PFSK-1 (cell line): ENCODE measurements at regions not wholly inside any gene's neighbourhood (a gene's known extent, or its start where the extent isn't known, plus 50 kb on each side); places are given as distances from the start of the nearest gene placed in this dataset.

Experiments used
- FOXP2 ChIP-seq: optimal IDR thresholded peaks from 2 replicates; pipeline ENCODE3; 2011; ENCODE audit warnings: borderline replicate concordance, control low read depth, inconsistent platforms; ENCODE audit not compliant: insufficient read depth; ENCODE audit errors: extremely low read length, extremely low read depth
- POLR2AphosphoS5 ChIP-seq: IDR thresholded peaks from 2 replicates; pipeline ENCODE4 v1.6.1; 2012; ENCODE audit warnings: low read depth, mild to moderate bottlenecking, control low read depth, low read length, moderate library complexity
- SIN3A ChIP-seq: IDR thresholded peaks from 2 replicates; pipeline ENCODE4 v1.6.1; 2012; ENCODE audit warnings: mild to moderate bottlenecking, low read length, moderate library complexity, borderline replicate concordance; ENCODE audit not compliant: insufficient read depth
- TAF1 ChIP-seq: IDR thresholded peaks from 2 replicates; pipeline ENCODE4 v1.6.1; 2012; ENCODE audit warnings: low read length, control low read depth, borderline replicate concordance; ENCODE audit not compliant: insufficient read depth
- TF ChIP-seq, protein P1 (sequence below), 2 experiments: IDR thresholded peaks; 2 replicates each; pipeline versions ENCODE4 v1.6.1 to v1.8.0; 2011 to 2012; ENCODE audit warnings: low read depth in 2 of 2, low read length in 2 of 2, control low read depth in 1 of 2, inconsistent platforms in 1 of 2, mild to moderate bottlenecking in 1 of 2, moderate library complexity in 1 of 2; ENCODE audit not compliant: insufficient read depth in 1 of 2

DNA sequence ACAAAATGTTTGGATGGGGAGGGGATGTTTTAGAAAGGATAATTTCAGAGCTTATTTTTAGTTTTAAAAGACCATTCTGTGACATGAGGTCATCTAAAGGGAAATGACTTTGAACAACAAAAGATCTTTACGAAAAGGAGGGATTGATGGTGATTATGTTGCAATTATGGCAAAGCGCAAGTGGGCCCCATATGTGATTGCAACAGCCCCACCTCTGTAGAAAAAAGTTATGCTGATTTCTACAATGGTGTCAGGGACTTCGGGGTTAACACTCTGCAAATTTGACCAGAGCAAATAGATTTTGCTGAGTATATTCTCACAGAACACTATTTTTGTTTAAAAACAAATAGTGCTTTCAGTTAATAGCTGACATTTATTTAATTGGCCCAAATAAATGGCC, 312.8 kb downstream of the NSG2 start:
- TF ChIP-seq FOXP2 (no peak), SIN3A (no peak), TAF1 (no peak), POLR2AphosphoS5 (no peak)
- TF ChIP-seq, protein P1, sequence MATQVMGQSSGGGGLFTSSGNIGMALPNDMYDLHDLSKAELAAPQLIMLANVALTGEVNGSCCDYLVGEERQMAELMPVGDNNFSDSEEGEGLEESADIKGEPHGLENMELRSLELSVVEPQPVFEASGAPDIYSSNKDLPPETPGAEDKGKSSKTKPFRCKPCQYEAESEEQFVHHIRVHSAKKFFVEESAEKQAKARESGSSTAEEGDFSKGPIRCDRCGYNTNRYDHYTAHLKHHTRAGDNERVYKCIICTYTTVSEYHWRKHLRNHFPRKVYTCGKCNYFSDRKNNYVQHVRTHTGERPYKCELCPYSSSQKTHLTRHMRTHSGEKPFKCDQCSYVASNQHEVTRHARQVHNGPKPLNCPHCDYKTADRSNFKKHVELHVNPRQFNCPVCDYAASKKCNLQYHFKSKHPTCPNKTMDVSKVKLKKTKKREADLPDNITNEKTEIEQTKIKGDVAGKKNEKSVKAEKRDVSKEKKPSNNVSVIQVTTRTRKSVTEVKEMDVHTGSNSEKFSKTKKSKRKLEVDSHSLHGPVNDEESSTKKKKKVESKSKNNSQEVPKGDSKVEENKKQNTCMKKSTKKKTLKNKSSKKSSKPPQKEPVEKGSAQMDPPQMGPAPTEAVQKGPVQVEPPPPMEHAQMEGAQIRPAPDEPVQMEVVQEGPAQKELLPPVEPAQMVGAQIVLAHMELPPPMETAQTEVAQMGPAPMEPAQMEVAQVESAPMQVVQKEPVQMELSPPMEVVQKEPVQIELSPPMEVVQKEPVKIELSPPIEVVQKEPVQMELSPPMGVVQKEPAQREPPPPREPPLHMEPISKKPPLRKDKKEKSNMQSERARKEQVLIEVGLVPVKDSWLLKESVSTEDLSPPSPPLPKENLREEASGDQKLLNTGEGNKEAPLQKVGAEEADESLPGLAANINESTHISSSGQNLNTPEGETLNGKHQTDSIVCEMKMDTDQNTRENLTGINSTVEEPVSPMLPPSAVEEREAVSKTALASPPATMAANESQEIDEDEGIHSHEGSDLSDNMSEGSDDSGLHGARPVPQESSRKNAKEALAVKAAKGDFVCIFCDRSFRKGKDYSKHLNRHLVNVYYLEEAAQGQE (IDR thresholded peaks at IDR 0.05; ENCODE audit: insufficient read depth in 1 of 2, low read depth in 2 of 2, low read length in 2 of 2): no peak

DNA sequence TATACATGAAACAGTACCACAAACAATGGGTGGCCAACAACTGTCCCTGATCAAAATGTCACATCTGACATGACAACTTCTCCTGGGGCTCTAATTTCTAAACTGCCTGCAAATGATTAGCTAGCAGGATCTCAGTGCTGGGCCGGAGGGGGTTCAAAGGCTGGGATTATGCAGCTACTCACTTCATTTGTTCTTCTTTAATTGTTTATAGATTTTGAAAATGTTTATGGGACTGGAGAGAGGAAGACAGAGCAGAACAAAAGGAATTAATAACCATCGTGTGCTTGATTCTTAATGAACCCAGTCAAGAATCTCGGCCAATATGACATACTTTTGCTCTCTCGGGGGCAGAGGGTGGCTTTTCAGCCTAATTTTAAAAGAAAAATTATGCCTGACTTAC, 313.6 kb downstream of the NSG2 start:
- TF ChIP-seq FOXP2: no peak
- TF ChIP-seq, protein P1 (IDR thresholded peaks at IDR 0.05; ENCODE audit: insufficient read depth in 1 of 2, low read depth in 2 of 2, low read length in 2 of 2): no peak
- no peak for TF ChIP-seq POLR2AphosphoS5
- no peak for TF ChIP-seq SIN3A
- no peak for TF ChIP-seq TAF1

DNA sequence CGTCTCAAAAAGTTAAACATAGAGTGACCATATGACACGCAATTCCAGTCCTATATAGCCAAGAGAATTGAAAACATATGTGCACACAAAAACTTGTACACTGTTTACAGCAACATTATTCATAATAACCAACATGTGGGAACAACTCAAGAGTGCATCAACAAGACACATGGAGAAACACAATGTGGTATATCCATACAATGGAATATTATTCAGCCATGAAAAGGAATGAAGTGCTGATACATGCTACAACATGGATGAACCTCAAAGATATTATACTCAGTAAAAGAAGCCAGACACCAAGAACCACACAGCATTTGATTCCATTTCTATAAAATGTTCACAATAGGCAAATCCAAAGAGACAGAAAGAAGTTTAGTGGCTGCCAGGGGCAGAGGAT, 317.0 kb downstream of the NSG2 start:
- TF ChIP-seq SIN3A: no peak
- TF ChIP-seq, protein P1 (IDR thresholded peaks at IDR 0.05; ENCODE audit: insufficient read depth in 1 of 2, low read depth in 2 of 2, low read length in 2 of 2): no peak

DNA sequence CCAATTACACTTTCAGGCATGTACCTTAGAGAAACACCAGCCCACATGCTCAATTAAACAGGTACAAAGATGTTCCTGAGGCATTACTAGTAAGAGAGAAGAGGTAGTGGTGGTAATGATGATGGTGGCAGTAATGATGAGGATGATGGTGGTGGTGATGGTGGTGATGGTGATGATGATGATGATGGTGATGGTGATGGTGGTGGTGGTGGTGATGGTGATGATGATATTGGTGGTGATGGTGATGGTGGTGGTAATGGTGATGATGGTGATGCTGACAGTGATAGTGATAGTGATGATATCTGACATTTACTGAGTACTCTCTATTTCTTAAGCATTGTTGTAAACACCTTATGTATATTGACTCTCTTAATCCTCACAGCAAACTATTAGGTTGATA, 318.4 kb downstream of the NSG2 start:
- no peak for TF ChIP-seq TAF1
- TF ChIP-seq POLR2AphosphoS5: no peak
- TF ChIP-seq, protein P1 (IDR thresholded peaks at IDR 0.05; ENCODE audit: insufficient read depth in 1 of 2, low read depth in 2 of 2, low read length in 2 of 2): no peak
- TF ChIP-seq SIN3A: no peak
- TF ChIP-seq FOXP2: no peak

DNA sequence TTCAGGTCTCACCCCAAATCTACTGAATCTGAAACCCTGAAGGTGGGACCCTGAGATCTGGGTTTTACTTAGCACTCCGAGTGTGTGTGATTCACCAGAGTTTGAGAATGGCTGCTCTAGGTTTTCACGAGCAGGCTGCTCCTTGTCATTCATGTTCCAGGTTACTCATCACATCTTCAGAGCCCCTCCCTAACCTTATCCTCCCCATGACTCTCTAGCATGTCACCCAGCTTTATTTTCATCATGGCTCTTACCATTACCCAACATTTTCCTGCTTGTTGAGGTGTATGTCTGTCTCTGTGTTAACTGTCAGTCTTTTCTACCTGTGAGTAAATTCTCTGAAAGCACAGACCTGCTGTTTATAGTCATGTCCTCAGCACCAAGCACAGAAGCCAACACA, 319.2 kb downstream of the NSG2 start:
- no peak for TF ChIP-seq TAF1
- no peak for TF ChIP-seq SIN3A
- TF ChIP-seq, protein P1 (IDR thresholded peaks at IDR 0.05; ENCODE audit: insufficient read depth in 1 of 2, low read depth in 2 of 2, low read length in 2 of 2): no peak
- TF ChIP-seq FOXP2: no peak
- no peak for TF ChIP-seq POLR2AphosphoS5
